ENCODE measurements at regions not wholly inside any gene's neighbourhood (a gene's known extent, or its start where the extent isn't known, plus 50 kb on each side); places are given as distances from the start of the nearest gene placed in this dataset.
A peak's percentile ranks its signal among the peaks of the same experiment; 100 is the strongest.
"Not testable (repeated sequence)": the region's sequence is repeated elsewhere in the genome, so short reads cannot be mapped to it uniquely, and the experiment has no call there.

DNA sequence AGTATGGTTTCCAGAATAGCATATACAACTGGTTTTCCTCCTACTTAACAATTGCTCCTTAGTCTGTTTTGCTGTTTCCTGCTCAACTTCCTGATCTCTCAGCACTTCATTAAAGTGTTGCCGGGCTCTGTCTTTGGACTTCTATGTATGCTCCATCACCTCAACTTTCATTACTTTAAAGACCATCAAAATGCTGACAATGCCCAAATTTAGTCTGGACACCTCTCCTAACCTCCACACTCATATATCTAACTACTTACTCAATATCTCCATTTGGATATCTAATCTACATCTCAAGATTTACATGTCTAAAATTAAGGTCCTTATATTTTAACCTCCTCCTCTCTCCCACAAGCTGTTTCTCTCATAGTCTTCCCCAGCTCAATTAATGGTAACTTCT lies 54.4 kb upstream of the LGR5 start:
- ATAC-seq: no peak
- intact Hi-C loops (cut with DNase I, micrococcal nuclease): no loop called here
- DNase-seq: no peak

DNA sequence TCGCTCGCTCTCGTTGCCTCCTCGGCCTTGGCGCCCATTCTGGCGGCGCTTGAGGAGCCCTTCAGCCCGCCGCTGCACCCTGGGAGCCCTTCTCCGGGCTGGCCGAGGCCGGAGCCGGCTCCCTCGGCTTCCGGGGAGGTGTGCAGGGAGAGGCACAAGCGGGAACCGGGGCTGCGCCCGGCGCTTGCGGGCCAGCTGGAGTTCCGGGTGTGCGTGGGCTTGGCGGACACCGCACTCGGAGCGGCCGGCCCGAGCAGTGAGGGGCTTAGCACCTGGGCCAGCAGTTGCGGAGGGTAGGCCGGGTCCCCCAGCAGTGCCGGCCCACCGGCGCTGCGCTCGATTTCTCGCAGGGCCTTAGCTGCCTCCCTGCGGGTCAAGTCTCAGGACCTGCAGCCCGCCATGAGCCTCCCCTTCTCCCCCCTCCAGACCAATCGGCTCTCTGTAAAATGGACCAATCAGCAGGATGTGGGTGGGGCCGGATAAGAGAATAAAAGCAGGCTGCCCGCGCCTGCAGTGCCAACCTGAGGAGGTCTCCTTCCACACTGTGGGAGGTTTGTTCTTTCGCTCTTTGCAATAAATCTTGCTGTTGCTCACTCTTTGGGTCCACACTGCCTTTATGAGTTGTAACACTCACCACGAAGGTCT lies 62.8 kb upstream of the LGR5 start:
- DNase-seq; intact Hi-C loops (cut with DNase I, micrococcal nuclease); ATAC-seq: not testable (repeated sequence)

DNA sequence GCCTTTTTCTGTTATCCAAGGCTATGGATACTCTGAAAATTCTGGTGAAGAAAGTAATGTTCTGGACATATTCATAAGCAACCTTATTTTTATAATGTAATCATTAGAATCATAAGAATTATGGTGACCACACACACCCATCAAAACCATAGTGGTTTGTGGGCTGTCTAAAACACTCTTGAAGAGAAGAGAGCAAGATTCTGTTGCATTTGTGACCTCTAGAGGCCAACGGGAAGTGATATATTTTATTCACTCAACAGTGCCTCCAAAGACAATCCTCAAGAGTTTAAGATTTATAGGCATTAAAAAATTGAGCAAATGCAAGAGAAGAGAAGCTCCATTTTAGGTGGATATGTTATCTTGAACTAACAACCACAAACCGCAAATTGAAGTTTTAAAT lies 68.5 kb upstream of the LGR5 start:
- DNase-seq (no peak), ATAC-seq (peak; percentile 68)

DNA sequence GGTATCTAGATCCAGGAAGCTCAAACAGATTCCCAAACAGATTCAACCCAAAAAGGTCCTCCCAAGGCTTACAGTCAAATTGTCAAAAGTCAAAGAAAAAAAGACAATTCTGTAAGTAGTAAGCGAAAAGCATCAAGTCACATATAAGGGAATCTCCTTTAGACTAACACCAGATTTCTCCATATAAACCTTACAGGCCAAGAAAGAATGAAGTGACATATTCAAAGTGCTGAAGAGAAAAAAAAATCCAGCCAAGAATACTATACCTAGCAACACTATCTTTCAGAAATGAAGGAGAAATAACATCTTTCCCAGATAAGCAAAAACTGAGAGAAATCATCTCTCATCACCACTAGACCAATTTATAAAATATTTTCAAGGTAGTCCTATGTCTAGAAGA lies 79.6 kb upstream of the LGR5 start:
- ATAC-seq (no peak), DNase-seq (no peak)
- intact Hi-C loops (cut with DNase I, micrococcal nuclease): no loop called here

More for the DNA sequence above, 68.5 kb upstream of the LGR5 start:
- intact Hi-C loops (cut with DNase I, micrococcal nuclease): no loop called here

DNA sequence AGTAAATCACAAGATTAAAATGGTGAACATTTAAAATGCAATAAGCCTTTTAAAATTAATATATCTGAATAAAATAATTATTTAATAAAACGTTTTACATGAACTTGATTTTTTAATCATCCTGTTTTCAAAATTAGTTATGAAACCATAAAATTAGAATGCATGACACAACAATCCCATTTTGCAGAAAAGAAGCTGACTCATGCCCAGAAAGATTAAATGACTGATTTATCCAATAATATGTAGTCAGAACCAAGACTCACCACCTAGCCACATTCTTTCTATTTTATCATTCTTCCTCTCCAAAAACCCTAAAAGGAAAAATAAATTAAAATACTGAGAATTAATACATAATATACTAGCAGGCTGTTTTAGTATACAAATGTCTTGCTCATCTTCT lies 83.0 kb upstream of the LGR5 start:
- no peak for ATAC-seq
- intact Hi-C loops (cut with DNase I, micrococcal nuclease): no loop called here
- no peak for DNase-seq

DNA sequence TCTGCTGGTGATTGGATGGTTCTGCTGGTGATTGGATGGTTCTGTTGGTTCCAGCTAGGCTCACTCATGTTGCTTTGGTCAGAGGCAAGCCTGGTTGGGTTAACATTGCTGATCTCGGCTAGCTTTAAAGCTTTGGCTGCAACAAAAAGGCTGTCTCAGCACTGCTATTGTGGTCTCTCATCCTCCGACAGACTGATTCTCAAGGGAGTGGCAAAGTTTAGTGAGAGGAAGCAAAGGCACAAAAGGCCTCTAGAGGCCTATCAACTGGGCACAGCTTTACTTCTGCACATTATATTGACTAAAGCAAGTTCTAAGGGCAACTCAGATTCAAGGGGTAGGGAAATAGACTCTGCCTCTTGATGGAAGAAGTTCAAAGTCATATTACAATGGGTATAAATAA lies 84.7 kb upstream of the LGR5 start:
- intact Hi-C loops (cut with DNase I, micrococcal nuclease): no loop called here
- DNase-seq (no peak), ATAC-seq (no peak)

DNA sequence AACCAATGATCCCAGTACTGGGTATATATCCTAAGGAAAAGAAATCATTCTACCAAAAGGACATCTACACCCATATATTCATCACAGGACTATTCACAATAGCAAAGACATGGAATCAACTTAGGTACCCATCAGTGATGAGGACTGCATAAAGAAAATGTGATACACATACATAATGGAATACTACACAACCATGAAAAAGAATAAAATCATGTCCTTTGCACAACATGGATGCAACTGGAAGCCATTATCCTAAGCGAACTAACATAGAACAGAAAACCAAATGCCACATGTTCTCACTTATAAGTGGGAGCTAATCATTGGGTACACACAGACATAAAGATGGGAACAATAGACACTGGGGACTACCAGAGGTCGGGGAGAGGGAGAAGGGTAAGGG lies 86.0 kb upstream of the LGR5 start:
- DNase-seq (no peak), ATAC-seq (no peak)
- intact Hi-C loops (cut with DNase I, micrococcal nuclease): no loop called here

DNA sequence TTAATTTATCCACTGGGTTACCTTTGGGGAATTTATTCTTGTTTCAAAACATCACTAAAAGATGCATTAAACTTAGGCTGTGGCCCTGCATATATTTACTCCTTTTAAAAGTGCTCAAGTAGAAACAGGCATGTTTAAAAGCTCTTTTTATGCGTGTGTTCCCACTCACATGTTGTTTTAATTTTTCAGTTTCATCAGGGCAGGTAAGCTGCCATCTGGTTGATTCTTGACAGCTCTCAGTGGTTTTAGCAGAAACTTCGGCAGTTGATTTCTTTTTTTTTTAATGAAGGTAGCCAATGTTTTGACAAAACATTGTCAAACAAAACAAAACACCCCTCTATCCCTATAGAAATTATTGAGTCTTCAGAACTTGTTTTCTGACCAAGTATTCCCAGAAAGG lies 89.6 kb upstream of the LGR5 start:
- DNase-seq (no peak), ATAC-seq (no peak)
- intact Hi-C loops (cut with DNase I, micrococcal nuclease): no loop called here

DNA sequence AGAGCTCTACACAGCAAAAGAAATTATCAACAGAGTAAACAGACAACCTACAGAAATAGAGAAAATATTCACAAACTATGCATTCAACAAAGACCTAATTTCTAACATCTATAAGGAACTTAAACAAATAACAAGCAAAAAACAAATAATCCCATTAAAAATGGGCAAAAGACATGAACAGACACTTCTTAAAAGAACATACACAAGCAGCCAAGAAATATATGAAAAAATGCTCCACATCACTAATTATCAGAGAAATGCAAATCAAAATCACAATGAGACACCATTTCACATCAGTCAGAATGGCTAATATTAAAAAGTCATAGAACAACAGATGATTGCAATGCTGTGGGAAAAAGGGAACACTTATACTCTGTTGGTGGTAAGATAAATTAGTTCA lies 100.7 kb upstream of the LGR5 start:
- DNase-seq: no peak
- ATAC-seq: no peak
- intact Hi-C loops (cut with DNase I, micrococcal nuclease): no loop called here

DNA sequence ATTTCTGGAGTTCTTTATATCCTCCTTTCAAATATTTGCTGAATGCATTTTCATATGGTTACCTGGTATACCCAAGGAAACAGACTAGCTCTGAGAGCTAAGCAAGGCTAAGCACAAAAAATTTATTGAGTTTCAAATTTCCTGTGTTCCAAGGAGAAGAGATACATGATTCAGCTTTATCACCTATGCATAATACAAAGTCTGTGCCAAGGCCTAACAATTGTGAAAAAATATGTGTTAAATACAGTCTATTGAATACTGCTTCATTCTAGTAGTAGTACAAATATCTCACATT lies 103.7 kb upstream of the LGR5 start:
- DNase-seq (no peak), ATAC-seq (no peak)
- intact Hi-C loops (cut with DNase I, micrococcal nuclease): no loop called here

DNA sequence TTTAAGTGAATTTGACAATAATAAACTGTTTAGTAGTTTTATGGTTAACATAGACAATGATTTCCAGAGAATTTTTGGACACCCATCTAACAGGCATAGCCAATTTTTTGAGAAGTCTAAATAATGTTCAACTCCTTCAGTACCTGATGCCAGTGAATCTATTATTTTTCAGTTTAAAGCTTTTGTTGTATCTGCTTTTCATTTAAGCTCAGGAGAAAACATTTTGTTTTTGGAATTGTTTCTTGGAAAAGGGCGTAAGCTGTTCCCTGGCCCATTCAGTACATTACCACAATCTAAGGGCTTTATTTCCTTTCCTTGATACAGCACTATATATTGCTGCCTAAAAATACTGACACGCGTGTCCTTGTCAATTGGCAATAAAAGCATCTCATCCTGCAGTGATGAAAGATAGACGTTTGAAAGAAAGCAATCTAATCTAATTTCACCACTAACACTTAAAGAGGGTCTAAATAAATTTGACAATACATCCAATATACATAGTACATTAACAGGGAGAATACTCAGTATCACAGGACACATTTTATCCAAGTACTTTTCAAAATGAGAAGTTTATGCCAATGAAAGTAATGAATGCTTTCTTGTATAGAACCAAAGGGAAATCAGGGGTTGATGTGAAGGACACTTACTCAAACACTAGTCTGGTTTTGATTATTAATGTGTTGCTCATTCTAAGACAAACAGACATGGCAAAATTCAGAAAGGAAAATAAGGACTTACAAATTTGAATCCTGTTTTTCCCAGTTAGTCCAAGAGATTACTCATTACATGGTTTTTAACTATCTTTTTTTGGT lies 104.2 kb upstream of the LGR5 start:
- DNase-seq (no peak), ATAC-seq (no peak)
- intact Hi-C loops (cut with DNase I, micrococcal nuclease): no loop called here

DNA sequence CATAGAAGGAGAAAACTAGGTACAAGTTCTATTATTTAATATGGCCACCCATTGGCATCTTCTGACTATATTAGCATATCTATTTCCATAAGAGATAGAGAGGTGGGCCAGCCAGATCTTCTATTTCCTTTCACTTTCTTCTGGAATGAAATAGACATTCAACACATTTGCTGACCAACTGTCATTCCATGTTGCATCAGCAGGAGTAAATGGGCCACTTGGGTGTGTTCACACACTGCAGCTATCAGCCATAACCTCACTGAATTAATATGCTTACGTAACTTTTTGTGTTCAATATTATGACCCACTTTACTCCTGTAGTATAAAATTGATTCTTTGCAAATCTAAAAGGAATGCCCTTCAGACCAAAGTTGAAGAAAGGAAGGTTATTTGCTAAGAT lies 106.2 kb upstream of the LGR5 start:
- no peak for ATAC-seq
- no peak for DNase-seq
- intact Hi-C loops (cut with DNase I, micrococcal nuclease): no loop called here

DNA sequence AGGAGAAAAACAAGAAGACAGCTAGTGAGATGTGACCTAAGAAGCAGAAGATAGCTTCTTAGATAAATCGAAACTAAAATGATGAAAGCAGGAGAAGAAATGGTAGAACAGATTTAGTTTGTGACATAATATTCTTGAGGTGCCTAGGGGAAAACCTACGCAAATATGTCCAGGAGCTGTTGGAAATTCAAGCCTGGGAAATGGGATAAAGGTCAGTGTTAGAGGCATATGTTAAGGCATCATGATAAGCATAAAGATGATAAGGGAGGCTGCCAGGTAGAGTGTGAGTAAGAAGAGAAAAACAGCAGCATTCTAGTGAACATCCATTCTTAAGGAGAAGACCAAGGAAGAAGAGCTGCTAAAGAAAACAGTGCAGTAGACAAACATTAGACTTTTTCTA lies 109.6 kb upstream of the LGR5 start:
- intact Hi-C loops (cut with DNase I, micrococcal nuclease): no loop called here
- no peak for ATAC-seq
- DNase-seq: no peak

DNA sequence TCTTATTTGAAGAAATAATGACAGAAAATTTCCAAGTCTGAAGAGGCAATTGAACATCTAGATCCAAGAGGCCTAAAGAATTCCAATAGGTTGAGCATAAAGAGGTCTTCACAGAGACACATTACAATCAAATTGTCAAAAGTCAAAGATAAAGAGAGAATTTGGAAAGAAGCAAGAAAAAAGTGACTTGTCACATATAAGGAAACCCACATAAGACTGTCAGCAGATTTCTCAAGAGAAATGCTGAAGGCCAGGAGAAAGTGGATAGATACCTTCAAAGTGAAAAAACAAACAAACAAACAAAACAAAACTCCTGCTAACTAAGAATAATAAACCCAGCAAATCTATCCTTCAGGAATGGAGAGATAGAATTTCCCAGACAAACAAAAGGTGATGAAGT lies 118.1 kb upstream of the LGR5 start:
- DNase-seq (no peak), ATAC-seq (no peak)
- intact Hi-C loops (cut with DNase I, micrococcal nuclease): no loop called here

DNA sequence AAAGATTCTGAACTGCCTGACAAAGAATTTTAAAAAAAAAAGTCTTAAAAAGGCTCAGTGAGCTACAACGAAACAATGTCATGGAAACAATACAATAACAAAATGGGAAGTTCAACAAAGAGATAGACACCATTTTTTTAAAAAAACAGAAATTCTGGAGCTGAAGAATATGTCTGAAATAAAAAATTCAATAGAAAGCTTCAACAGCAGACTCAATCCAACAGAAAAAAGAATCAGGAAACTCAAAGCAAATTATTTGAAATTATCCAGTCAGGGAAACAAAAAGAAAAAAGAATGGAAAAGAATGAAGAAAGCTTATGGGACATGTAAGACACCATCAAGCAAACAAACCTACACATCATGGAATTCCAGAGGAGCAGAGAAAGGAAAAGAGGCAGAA lies 118.5 kb upstream of the LGR5 start:
- ATAC-seq (no peak), DNase-seq (no peak)
- intact Hi-C loops (cut with DNase I, micrococcal nuclease): no loop called here

DNA sequence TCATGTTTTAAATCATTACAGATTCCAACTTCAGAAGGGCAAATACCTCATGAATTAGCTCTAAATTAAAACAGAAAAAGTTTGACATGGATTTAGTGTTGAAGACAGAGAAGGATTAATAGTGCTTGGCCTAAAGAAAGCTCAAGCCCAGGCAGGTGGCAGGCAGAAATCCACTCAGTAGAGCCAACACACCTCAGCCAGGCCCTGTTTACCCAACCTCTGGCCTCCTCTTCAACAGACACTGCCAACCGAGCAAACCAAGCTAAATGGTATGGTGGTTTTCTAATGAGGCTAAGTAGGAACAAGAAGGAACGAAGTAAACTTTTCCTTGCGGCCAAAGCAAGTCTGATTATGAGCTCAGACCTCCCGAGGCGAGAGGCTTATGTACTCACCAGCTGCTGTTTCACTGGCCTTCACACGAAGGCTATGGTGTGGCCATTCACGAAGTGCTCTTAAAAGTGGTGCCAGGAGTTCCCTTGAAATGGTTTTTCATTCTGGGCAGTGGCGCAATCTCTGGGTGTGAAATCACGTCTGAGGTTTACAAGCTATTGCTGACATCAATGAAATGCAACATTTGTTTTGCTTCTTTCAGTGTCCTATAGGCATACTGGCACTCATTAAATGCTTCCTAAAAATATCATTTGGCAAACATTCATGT lies 124.1 kb upstream of the LGR5 start:
- DNase-seq (no peak), ATAC-seq (no peak)
- intact Hi-C loops (cut with DNase I, micrococcal nuclease): no loop called here

DNA sequence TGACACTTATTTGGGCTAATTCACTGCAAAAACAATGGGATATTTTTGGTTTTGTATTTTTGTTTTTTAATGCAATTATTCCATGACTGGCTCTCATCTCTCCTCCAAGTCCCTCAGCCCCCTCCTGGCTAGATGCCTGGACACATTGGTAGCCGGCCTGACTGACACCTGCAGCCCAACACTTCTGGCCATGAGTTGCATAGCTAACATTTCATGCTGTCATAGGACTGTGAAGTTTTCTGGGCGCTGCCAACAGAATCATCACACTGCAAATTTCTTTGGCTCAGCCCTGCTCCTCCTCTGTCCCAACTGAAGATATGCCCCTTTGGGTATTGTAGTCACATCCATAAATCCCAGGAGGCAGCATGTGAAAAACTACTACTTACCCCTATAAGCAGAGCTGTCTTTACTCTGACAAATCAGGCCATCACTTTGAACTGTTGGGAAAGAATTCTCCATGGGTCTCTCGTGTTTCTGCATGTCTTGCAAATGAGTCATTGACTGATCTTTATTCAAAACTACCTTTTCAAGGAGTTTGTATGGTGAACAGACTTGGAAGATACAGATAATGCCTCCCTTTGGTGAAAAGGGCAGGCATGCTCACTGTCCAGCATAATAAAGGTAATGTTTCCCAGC lies 126.7 kb upstream of the LGR5 start:
- intact Hi-C loops (cut with DNase I, micrococcal nuclease): no loop called here
- DNase-seq (no peak), ATAC-seq (no peak)

DNA sequence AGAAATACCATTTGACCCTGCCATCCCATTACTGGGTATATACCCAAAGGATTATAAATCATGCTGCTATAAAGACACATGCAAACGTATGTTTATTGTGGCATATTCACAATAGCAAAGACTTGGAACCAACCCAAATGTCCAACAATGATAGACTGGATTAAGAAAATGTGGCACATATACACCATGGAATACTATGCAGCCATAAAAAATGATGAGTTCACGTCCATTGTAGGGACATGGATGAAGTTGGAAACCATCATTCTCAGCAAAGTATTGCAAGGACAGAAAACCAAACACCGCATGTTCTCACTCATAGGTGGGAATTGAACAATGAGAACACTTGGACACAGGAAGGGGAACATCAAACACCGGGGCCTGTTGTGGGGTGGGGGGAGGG lies 128.0 kb upstream of the LGR5 start:
- intact Hi-C loops (cut with DNase I, micrococcal nuclease); ATAC-seq; DNase-seq: not testable (repeated sequence)

DNA sequence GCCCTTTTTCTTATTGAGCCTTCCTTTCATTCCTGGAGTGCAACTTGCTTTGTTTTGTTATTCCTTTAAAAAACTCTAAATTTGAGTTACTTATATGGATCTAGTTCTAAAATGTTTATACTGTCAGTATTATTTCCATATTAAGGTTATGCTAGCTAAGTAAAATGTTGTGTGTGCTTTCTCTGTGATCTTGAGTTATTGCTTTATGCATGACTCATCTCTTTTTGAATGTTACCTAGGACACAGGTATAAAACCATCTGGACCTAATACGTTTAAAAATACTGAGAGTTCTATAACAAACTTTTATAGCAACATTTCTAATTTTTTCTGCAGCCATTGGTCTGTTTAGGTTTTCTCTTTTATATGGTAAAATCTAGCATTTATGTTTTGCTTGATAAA lies 132.8 kb upstream of the LGR5 start:
- ATAC-seq (no peak), DNase-seq (no peak)
- intact Hi-C loops (cut with DNase I, micrococcal nuclease): no loop called here

DNA sequence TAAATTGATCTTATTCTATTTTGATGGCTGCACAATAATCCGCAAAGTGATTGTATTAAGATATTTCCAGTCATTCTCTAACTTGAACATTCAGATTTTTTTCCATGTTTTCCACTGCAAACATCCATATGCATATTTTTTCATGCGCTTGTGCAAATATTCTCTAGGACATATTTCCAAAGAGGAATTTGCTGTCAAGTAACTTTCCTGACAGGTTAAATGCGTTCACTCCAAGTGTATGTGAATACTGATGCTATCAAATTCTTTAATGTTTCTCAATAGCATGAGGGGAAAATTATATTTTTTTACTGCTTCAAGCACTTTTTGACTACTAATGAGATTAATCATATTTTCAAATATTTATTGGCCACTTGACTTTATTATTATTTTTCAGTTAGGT lies 135.3 kb upstream of the LGR5 start:
- intact Hi-C loops (cut with DNase I, micrococcal nuclease): no loop called here
- no peak for ATAC-seq
- DNase-seq: no peak

Data from left colon (tissue), 2 donors.